ENCODE measurements at regions not wholly inside any gene's neighbourhood (a gene's known extent, or its start where the extent isn't known, plus 50 kb on each side); places are given as distances from the start of the nearest gene placed in this dataset.

DNA sequence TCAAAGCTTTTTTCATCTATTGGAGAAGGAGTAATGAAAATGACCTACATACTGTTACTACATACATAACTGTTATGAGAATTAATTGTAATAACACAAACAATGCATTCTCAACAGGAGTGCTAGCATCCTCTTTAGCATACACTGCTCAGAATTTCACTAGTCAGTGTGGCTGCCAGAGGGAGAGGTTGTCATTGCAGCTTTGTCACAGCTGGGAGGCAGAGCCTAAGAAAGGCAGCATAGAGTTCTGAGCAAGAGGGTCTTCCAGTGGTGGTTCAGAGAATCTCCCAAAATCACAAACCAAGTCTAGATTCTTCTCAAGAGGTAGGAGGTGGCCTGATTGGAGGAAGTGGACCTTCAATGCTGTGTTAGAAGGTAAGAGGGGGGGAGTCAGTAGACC lies 286.7 kb upstream of the CYRIA start:
- no TSS peak for BruUV-seq (replicated peaks)
- H3K36me3 ChIP-seq (ENCODE audit: control insufficient read depth in 1 of 2, insufficient read depth in 2 of 2, low read length in 2 of 2) = no peaks in the 10 kb centered on the region
- H3K27ac ChIP-seq (ENCODE audit: low read depth, low read length) = no peak overlapping the region
- no peaks in the 10 kb centered on the region for H3K4me1 ChIP-seq (ENCODE audit: control insufficient read depth in 1 of 2, insufficient read depth in 2 of 2, low read length in 2 of 2)
- H3K4me3 ChIP-seq (replicated peaks in 1 of 2; ENCODE audit: low read depth in 1 of 2, low read length in 2 of 2) = no peak overlapping the region
- H3K79me2 ChIP-seq (ENCODE audit: insufficient read depth, low read length) = no peaks in the 10 kb centered on the region
- ChIA-PET POLR2A (no interaction called here), CTCF (no interaction called here), RAD21 (ENCODE audit: low non-redundant PET in 1 of 2, low total read pairs in 2 of 2, uncharacterized antibody in 2 of 2, unreplicated experiment in 2 of 2) (no interaction called here)
- intact Hi-C loops (cut with micrococcal nuclease) = no loop called here
- ATAC-seq (no peak), DNase-seq (ENCODE audit: low read depth, low spot score) (no peak)
- no peak overlapping the region for H3K4me2 ChIP-seq (ENCODE audit: low read length)
- no peaks in the 10 kb centered on the region for H3K9me2 ChIP-seq (ENCODE audit: insufficient read depth)
- H2AFZ ChIP-seq (ENCODE audit: low read depth, low read length, poor library complexity, severe bottlenecking) = no peak overlapping the region
- peaks cover 3% of the 10 kb centered on the region; the same call in 1 of the 2 replicates for H3K27me3 ChIP-seq (ENCODE audit: insufficient read depth, low read length)
- H4K20me1 ChIP-seq (ENCODE audit: insufficient read depth) = no peaks in the 10 kb centered on the region
- no peak for TF ChIP-seq ZNF274 (IDR thresholded peaks at IDR 0.05; ENCODE audit: low read depth, low read length)
- TF ChIP-seq, protein P1, sequence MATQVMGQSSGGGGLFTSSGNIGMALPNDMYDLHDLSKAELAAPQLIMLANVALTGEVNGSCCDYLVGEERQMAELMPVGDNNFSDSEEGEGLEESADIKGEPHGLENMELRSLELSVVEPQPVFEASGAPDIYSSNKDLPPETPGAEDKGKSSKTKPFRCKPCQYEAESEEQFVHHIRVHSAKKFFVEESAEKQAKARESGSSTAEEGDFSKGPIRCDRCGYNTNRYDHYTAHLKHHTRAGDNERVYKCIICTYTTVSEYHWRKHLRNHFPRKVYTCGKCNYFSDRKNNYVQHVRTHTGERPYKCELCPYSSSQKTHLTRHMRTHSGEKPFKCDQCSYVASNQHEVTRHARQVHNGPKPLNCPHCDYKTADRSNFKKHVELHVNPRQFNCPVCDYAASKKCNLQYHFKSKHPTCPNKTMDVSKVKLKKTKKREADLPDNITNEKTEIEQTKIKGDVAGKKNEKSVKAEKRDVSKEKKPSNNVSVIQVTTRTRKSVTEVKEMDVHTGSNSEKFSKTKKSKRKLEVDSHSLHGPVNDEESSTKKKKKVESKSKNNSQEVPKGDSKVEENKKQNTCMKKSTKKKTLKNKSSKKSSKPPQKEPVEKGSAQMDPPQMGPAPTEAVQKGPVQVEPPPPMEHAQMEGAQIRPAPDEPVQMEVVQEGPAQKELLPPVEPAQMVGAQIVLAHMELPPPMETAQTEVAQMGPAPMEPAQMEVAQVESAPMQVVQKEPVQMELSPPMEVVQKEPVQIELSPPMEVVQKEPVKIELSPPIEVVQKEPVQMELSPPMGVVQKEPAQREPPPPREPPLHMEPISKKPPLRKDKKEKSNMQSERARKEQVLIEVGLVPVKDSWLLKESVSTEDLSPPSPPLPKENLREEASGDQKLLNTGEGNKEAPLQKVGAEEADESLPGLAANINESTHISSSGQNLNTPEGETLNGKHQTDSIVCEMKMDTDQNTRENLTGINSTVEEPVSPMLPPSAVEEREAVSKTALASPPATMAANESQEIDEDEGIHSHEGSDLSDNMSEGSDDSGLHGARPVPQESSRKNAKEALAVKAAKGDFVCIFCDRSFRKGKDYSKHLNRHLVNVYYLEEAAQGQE (IDR thresholded peaks at IDR 0.05; ENCODE audit: low read depth) = no peak
- TF ChIP-seq, protein P2, sequence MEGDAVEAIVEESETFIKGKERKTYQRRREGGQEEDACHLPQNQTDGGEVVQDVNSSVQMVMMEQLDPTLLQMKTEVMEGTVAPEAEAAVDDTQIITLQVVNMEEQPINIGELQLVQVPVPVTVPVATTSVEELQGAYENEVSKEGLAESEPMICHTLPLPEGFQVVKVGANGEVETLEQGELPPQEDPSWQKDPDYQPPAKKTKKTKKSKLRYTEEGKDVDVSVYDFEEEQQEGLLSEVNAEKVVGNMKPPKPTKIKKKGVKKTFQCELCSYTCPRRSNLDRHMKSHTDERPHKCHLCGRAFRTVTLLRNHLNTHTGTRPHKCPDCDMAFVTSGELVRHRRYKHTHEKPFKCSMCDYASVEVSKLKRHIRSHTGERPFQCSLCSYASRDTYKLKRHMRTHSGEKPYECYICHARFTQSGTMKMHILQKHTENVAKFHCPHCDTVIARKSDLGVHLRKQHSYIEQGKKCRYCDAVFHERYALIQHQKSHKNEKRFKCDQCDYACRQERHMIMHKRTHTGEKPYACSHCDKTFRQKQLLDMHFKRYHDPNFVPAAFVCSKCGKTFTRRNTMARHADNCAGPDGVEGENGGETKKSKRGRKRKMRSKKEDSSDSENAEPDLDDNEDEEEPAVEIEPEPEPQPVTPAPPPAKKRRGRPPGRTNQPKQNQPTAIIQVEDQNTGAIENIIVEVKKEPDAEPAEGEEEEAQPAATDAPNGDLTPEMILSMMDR (IDR thresholded peaks at IDR 0.05 in 2 of 3, conservative IDR thresholded peaks at IDR 0.05 in 1 of 3; ENCODE audit: borderline replicate concordance in 1 of 3, insufficient read depth in 1 of 3, low read depth in 2 of 3, low read length in 2 of 3) = no peak
- no peak for TF ChIP-seq SIN3A (IDR thresholded peaks at IDR 0.05; ENCODE audit: low read depth)
- no peak for TF ChIP-seq TCF7L2 (IDR thresholded peaks at IDR 0.05; ENCODE audit: borderline replicate concordance, extremely low read depth, insufficient read depth, insufficient read length)
- TF ChIP-seq, protein P3, sequence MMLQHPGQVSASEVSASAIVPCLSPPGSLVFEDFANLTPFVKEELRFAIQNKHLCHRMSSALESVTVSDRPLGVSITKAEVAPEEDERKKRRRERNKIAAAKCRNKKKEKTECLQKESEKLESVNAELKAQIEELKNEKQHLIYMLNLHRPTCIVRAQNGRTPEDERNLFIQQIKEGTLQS (IDR thresholded peaks at IDR 0.05) = no peak
- no peak for TF ChIP-seq RAD21 (IDR thresholded peaks at IDR 0.05; ENCODE audit: low read depth)
- no peak for TF ChIP-seq POLR2AphosphoS5 (IDR thresholded peaks at IDR 0.05; ENCODE audit: low read depth, low read length)
- no peak for TF ChIP-seq ZFX (IDR thresholded peaks at IDR 0.05)
- TF ChIP-seq, protein P4, sequence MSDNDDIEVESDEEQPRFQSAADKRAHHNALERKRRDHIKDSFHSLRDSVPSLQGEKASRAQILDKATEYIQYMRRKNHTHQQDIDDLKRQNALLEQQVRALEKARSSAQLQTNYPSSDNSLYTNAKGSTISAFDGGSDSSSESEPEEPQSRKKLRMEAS (IDR thresholded peaks at IDR 0.05) = no peak
- no peak for TF ChIP-seq POLR2A (IDR thresholded peaks at IDR 0.05; ENCODE audit: borderline replicate concordance, extremely low read depth, insufficient read depth, insufficient read length)
- TF ChIP-seq SP1 (IDR thresholded peaks at IDR 0.05; ENCODE audit: low read depth) = no peak
- no peak for TF ChIP-seq CEBPB (IDR thresholded peaks at IDR 0.05; ENCODE audit: low read depth)
- no peak for TF ChIP-seq FOSL1 (IDR thresholded peaks at IDR 0.05; ENCODE audit: low read depth)
- TF ChIP-seq ELF1 (IDR thresholded peaks at IDR 0.05; ENCODE audit: borderline replicate concordance, low read depth) = no peak
- TF ChIP-seq EZH2 (IDR thresholded peaks at IDR 0.05) = no peak
- no peak for TF ChIP-seq EGR1 (IDR thresholded peaks at IDR 0.05; ENCODE audit: low read depth)
- TF ChIP-seq CBX3 (IDR thresholded peaks at IDR 0.05; ENCODE audit: low read depth) = no peak
- no peak for TF ChIP-seq JUND (IDR thresholded peaks at IDR 0.05)
- TF ChIP-seq YY1 (IDR thresholded peaks at IDR 0.05; ENCODE audit: extremely low read depth, insufficient replicate concordance, low read depth, low read length) = no peak
- H3K9ac ChIP-seq (ENCODE audit: low read length) = no peak overlapping the region
- H3K9me3 ChIP-seq (ENCODE audit: control insufficient read depth in 1 of 2, insufficient read depth in 1 of 2, low read depth in 1 of 2, low read length in 2 of 2) = no peaks in the 10 kb centered on the region

All from HCT116 (cell line).